ENCODE measurements at regions not wholly inside any gene's neighbourhood (a gene's known extent, or its start where the extent isn't known, plus 50 kb on each side); places are given as distances from the start of the nearest gene placed in this dataset.

DNA sequence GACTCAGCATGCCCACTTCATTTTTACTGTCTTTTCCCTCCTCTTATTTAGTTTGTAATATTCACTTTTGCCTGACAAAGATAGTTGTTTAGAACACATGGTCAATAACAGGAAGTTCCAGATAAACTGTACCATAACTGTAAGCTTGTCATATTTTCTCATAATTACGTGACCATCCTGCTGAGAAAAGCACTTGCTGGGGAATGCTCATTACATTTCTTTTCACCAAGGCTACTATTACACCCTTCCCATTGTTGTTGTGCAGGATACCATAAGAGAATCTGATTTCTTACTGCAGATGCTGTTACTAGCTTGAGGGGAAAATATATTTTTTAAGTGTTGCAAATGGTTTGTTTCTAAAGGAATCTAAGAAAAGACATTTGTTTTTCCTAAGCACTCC, 111.7 kb upstream of the SLITRK6 start:
- H3K4ac ChIP-seq (ENCODE audit: low read depth, low read length): no peak overlapping the region
- H3K4me3 Mint-ChIP-seq: no peak overlapping the region
- no peak overlapping the region for H3K23ac ChIP-seq (ENCODE audit: insufficient read length, low read depth, low read length)
- no peak overlapping the region for H3K14ac ChIP-seq (ENCODE audit: insufficient read depth, low read length)
- H3K23me2 ChIP-seq (ENCODE audit: insufficient read length, low read depth, low read length, poor library complexity, severe bottlenecking): no peaks in the 10 kb centered on the region
- peaks cover 15 to 18% (median 15%) of the 10 kb centered on the region in 3 experiments for H3K36me3 Mint-ChIP-seq (ENCODE audit: insufficient read depth in 1 of 3, low read depth in 3 of 3)
- no peaks in the 10 kb centered on the region for H3K27me3 Mint-ChIP-seq (ENCODE audit: low read depth)
- no peaks in the 10 kb centered on the region for H3K4me1 ChIP-seq (ENCODE audit: insufficient read depth, low read length)
- no peak overlapping the region for H3K4me2 ChIP-seq (ENCODE audit: insufficient read depth, insufficient read length, low read length)
- no peaks in the 10 kb centered on the region for H3K79me1 ChIP-seq (ENCODE audit: insufficient read depth, low read depth, low read length, poor library complexity, severe bottlenecking)
- no peak overlapping the region for H3K27ac Mint-ChIP-seq
- H3K9me3 ChIP-seq (ENCODE audit: control insufficient read depth, low read depth, low read length): peaks cover 9% of the 10 kb centered on the region
- H2BK120ac ChIP-seq (ENCODE audit: low read depth, low read length, poor library complexity, severe bottlenecking): no peak overlapping the region
- H3K56ac ChIP-seq (ENCODE audit: insufficient read length, low read depth, low read length): no peak overlapping the region
- no peak overlapping the region for H2BK5ac ChIP-seq (ENCODE audit: insufficient read length, low read length)
- H2BK20ac ChIP-seq (ENCODE audit: low read depth, low read length, poor library complexity, severe bottlenecking): no peak overlapping the region
- H4K5ac ChIP-seq (ENCODE audit: insufficient read length, low read depth, low read length): no peak overlapping the region
- no peak overlapping the region for H4K8ac ChIP-seq (replicated peaks; ENCODE audit: insufficient read length, low read depth, low read length)
- no peaks in the 10 kb centered on the region for H3K4me1 Mint-ChIP-seq
- H3K9me3 Mint-ChIP-seq: peaks cover 24 to 31% of the 10 kb centered on the region in 2 experiments
- no peak overlapping the region for H2BK12ac ChIP-seq (ENCODE audit: insufficient read length, low read depth, low read length)
- H2BK15ac ChIP-seq (ENCODE audit: low read depth, low read length): no peak overlapping the region
- no peaks in the 10 kb centered on the region for H3K27me3 ChIP-seq (ENCODE audit: insufficient read depth, low read length)
- H4K20me1 ChIP-seq (ENCODE audit: control insufficient read depth, insufficient read depth, insufficient read length): no peaks in the 10 kb centered on the region
- no peak overlapping the region for H3T11ph ChIP-seq (ENCODE audit: low read length)
- H4K91ac ChIP-seq (ENCODE audit: insufficient read length, low read depth, low read length): no peak overlapping the region
- no CpG with 5 or more reads among the region's 1 CpG for WGBS (ENCODE audit: extremely low coverage, insufficient read length, low lambda C conversion rate)
- no peak for DNase-seq
- no peak overlapping the region for H3K18ac ChIP-seq (ENCODE audit: insufficient read length, low read depth, low read length)
- no peak overlapping the region for H3K27ac ChIP-seq (ENCODE audit: insufficient read length, low read depth, low read length)
- no peak overlapping the region for H2AK5ac ChIP-seq (ENCODE audit: insufficient read length, low read length)
- H2AFZ ChIP-seq (ENCODE audit: low read length): no peak overlapping the region
- no peaks in the 10 kb centered on the region for H3K79me2 ChIP-seq (ENCODE audit: insufficient read depth, low read length)
- no peak overlapping the region for H3K9ac ChIP-seq (ENCODE audit: extremely low read depth, insufficient read length, low read length)
- TF ChIP-seq, protein P1, sequence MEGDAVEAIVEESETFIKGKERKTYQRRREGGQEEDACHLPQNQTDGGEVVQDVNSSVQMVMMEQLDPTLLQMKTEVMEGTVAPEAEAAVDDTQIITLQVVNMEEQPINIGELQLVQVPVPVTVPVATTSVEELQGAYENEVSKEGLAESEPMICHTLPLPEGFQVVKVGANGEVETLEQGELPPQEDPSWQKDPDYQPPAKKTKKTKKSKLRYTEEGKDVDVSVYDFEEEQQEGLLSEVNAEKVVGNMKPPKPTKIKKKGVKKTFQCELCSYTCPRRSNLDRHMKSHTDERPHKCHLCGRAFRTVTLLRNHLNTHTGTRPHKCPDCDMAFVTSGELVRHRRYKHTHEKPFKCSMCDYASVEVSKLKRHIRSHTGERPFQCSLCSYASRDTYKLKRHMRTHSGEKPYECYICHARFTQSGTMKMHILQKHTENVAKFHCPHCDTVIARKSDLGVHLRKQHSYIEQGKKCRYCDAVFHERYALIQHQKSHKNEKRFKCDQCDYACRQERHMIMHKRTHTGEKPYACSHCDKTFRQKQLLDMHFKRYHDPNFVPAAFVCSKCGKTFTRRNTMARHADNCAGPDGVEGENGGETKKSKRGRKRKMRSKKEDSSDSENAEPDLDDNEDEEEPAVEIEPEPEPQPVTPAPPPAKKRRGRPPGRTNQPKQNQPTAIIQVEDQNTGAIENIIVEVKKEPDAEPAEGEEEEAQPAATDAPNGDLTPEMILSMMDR (conservative IDR thresholded peaks at IDR 0.05): no peak

Data from H9 (cell line).